HG03457 (cell line): ENCODE measurements at regions not wholly inside any gene's neighbourhood (a gene's known extent, or its start where the extent isn't known, plus 50 kb on each side); places are given as distances from the start of the nearest gene placed in this dataset.
"Not testable (repeated sequence)": the region's sequence is repeated elsewhere in the genome, so short reads cannot be mapped to it uniquely, and the experiment has no call there.

Experiments
- ATAC-seq: cut with Tn5 transposase; IDR thresholded peaks from one replicate; pipeline ENCODE4 v1.9.1; 2021; ENCODE audit warnings: moderate number of reproducible peaks; ENCODE audit not compliant: unreplicated experiment

GRCh38 chr15:92821491-92822116, 78.5 kb upstream of the CHD2 start:
- no peak for ATAC-seq

GRCh38 chr15:92822216-92823144, 77.6 kb upstream of the CHD2 start:
- no peak for ATAC-seq

GRCh38 chr15:92825985-92826384, 74.1 kb upstream of the CHD2 start:
- no peak for ATAC-seq

- not testable (repeated sequence) for ATAC-seq
Measured at GRCh38 chr15:92827991-92828390, 72.1 kb upstream of the CHD2 start.

DNA sequence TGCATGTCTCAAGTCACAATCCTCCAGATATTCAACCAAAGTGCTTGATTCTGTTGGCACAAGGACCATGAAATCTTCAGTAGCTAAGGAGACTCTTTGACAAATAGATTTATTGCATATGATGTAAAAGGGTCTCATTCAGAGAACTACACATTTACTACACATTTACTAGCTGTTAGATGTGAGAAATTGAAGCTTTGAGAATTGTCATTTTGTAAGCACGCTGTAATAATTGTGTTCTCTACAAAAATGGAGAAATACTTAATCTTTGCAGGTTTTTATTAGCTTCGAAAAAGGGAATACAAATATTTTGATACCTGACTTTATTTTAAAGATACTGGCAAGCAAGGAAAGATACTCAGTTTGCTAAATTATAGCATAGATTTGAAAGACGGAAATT, 70.2 kb upstream of the CHD2 start:
- no peak for ATAC-seq

GRCh38 chr15:92831336-92831654, 68.8 kb upstream of the CHD2 start:
- ATAC-seq: no peak

- peak; percentile 96 for ATAC-seq
Measured at GRCh38 chr15:92831655-92832328, 68.3 kb upstream of the CHD2 start.

DNA sequence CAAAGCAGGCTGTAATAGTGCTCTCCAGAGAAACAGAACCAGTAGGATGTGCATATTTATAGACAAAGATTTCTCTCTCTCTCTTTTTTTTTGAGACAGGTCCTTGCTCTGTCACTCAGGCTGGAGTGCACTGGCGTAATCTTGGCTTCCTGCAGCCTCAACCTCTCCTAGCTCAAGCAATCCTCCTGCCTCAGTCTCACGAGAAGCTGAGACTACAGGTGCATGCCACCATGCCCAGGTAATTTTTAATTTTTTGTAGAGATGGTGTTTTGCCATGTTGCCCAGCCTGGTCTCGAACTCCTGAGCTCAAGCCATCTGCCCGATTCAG, 67.1 kb upstream of the CHD2 start:
- no peak for ATAC-seq

- no peak for ATAC-seq
Measured at GRCh38 chr15:92833493-92834271, 66.4 kb upstream of the CHD2 start.

GRCh38 chr15:92839696-92840095, 60.4 kb upstream of the CHD2 start:
- peak; percentile 69 for ATAC-seq

GRCh38 chr15:92840149-92840548, 60.0 kb upstream of the CHD2 start:
- ATAC-seq: no peak

DNA sequence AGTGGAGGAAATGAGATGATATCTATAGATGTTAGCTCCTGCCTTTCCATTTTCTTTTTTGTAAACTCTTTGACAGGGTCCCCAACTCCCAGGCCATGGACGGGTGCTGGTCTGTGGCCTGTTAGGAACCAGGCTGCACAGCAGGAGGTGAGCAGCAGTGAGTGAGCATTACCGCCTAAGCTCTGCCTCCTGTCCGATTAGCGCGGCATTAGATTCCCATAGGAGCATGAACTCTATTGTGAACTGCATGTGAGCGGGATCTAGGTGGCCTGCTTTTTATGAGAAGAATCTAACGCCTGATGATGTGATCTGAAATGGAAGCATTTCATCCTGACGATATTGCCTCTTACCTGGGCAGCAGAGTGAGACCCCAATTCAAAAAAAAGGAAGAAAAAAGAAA, 56.8 kb upstream of the CHD2 start:
- ATAC-seq: no peak

GRCh38 chr15:92843814-92844213, 56.3 kb upstream of the CHD2 start:
- no peak for ATAC-seq

DNA sequence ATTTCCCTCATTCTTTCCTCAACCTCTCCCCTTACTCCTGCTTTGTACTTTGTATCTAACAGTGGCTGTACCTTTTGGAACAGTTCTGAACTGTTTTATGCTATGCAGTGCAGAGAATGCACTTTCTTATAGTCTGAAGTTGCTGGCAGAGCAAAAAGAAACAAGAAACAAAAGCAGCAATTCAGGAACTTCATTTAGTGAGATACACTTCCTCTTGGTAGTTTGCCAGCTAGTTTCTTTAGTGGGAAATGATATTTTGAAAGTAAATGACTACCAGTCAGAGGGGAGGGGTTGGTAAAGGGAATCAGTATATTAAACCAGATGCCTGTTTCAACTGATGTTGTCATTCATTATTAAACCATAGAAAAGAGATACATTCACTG, 55.0 kb upstream of the CHD2 start:
- no peak for ATAC-seq

DNA sequence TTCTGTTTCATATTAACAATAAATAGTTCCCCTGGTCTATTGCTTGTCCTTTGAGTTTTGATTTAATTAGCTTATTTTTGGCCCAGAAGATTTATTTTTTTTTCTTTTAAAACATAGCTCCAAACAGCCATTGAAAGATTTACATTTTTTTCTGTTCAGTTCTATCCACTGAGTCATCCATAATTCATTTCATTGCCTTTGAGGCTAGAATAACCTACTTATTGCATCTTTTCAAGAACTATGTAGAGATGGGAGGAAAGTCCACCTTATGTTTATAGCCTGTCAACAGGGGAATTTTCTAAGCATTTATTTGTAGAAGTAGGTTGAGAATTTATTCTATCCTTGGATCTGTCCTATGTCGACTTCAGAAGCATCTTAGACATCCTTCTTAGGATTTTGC, 53.4 kb upstream of the CHD2 start:
- ATAC-seq: no peak

DNA sequence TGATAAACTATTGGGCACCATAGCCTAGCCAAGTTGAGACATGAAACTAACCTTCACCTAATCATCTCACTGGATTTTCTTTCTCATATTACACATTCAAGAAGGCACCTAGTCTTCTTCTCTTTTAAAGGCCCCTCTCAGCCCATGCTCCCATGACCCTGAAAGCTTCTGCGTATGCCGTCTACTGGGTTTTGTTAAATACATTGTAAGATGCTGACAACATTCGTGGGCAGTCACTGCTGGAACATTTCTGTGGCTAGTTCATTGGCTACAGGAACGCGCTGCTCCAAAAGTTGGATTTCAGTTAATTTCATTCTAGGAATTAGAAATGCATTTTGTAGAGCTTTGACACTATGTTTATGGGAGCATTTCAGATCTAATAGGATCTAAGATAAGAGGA, 52.3 kb upstream of the CHD2 start:
- ATAC-seq: no peak

DNA sequence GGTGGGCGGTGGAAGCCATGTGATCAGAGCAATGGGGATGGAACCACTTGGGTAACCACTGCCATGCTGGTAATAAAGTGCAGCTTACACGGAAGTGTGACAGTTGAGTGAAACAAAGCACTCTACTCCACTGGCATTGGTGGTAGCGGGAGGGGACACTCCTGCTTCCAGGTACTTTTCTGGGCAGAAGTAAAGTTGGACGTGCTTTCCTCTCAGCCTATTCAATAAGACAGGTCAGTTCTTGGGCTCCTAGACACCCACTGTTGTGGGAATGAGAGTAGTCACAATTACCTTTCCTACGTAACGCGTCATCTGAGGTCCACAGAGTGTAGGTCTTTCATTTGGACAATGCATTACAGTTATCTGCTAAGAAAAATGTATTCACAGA, 51.7 kb upstream of the CHD2 start:
- no peak for ATAC-seq

- no peak for ATAC-seq
Measured at GRCh38 chr15:92848852-92849598, 51.1 kb upstream of the CHD2 start.

GRCh38 chr15:92850218-92850617, 49.9 kb upstream of the CHD2 start:
- ATAC-seq: not testable (repeated sequence)
